B cell (primary cell): ENCODE measurements at regions not wholly inside any gene's neighbourhood (a gene's known extent, or its start where the extent isn't known, plus 50 kb on each side); places are given as distances from the start of the nearest gene placed in this dataset.
"Not testable (repeated sequence)": the region's sequence is repeated elsewhere in the genome, so short reads cannot be mapped to it uniquely, and the experiment has no call there.

Source experiments
- ATAC-seq: fragments of 200-7000 bp; cut with Tn5 transposase; one replicate; pipeline ENCODE4 v1.10.0; 2021; ENCODE audit warnings: low read depth, mild to moderate bottlenecking, moderate number of reproducible peaks, moderate library complexity
- CTCF ChIA-PET: fragments of 350-600 bp; sonication (Branson Sonifier 250); formaldehyde crosslinking; loops from one replicate; lab custom pipeline; 2021; ENCODE audit warnings: antibody characterized with exemption, inconsistent platforms; lab: Charles Lee
- POLR2A ChIA-PET: fragments of 350-600 bp; sonication (Branson Sonifier 250); formaldehyde crosslinking; loops from one replicate; lab custom pipeline; 2021; ENCODE audit warnings: antibody characterized with exemption; lab: Charles Lee
- DNase-seq: peaks from one replicate; pipeline ENCODE4 v3.0.0; 2013
- H2AFZ ChIP-seq: 2 replicates; pipeline ENCODE4 v1.6.1; 2012; ENCODE audit warnings: mild to moderate bottlenecking, low read depth, low read length; ENCODE audit not compliant: insufficient read depth, poor library complexity, severe bottlenecking
- H3K27ac ChIP-seq, 2 donors: 1 replicate in 1 of 2; 2 replicates in 1 of 2; pipeline ENCODE4 v1.5.1; 2012 to 2013; ENCODE audit warnings: low read length in 2 of 2, mild to moderate bottlenecking in 2 of 2, moderate library complexity in 1 of 2
- H3K27me3 ChIP-seq, 4 experiments: fragments of 200-600 bp in 1 of 4; sonication (generic) in 1 of 4; replicated peaks in 1 of 4; 1 replicate in 2 of 4; 2 replicates in 2 of 4; pipeline versions ENCODE4 v1.6.1 to v1.7.0; 2013 to 2016; ENCODE audit warnings: low read length in 3 of 4, mild to moderate bottlenecking in 2 of 4, mixed read lengths in 1 of 4, moderate library complexity in 1 of 4; ENCODE audit not compliant: insufficient read depth in 4 of 4, control insufficient read depth in 3 of 4; ENCODE audit errors: control extremely low read depth in 1 of 4
- H3K36me3 ChIP-seq, 2 experiments: replicated peaks in 1 of 2; 1 replicate in 1 of 2; 2 replicates in 1 of 2; pipeline versions ENCODE4 v1.6.1 to v1.7.1; 2013; ENCODE audit warnings: low read length in 1 of 2; ENCODE audit not compliant: insufficient read depth in 2 of 2, control insufficient read depth in 1 of 2; ENCODE audit errors: control extremely low read depth in 1 of 2, extremely low read depth in 1 of 2
- H3K4me1 ChIP-seq, 2 donors: fragments of 200-600 bp in 1 of 2; sonication (generic) in 1 of 2; 1 replicate in 1 of 2; 2 replicates in 1 of 2; pipeline versions ENCODE4 v1.5.1 to v1.6.1; 2013 to 2017; ENCODE audit warnings: low read length in 2 of 2; ENCODE audit not compliant: control insufficient read depth in 2 of 2, insufficient read depth in 2 of 2
- H3K4me2 ChIP-seq: replicated peaks from 2 replicates; pipeline ENCODE3; 2012; ENCODE audit warnings: mild to moderate bottlenecking, low read depth, low read length; ENCODE audit not compliant: poor library complexity, severe bottlenecking
- H3K4me3 ChIP-seq, 5 experiments: fragments of 200-600 bp in 1 of 5; sonication (generic) in 1 of 5; 1 replicate in 3 of 5; 2 replicates in 2 of 5; pipeline versions ENCODE4 v1.5.1 to v1.7.0; 2011 to 2016; ENCODE audit warnings: low read length in 4 of 5, mild to moderate bottlenecking in 4 of 5, low read depth in 2 of 5, control low read depth in 1 of 5, moderate library complexity in 1 of 5; ENCODE audit not compliant: insufficient read depth in 1 of 5; ENCODE audit errors: control extremely low read depth in 1 of 5, extremely low read depth in 1 of 5
- H3K79me2 ChIP-seq: fragments of 200-600 bp; sonication (generic); one replicate; pipeline ENCODE4 v1.6.0; 2016; ENCODE audit warnings: low read length; ENCODE audit not compliant: control insufficient read depth, insufficient read depth
- H3K9ac ChIP-seq: fragments of 200-600 bp; sonication (generic); 2 replicates; pipeline ENCODE4 v1.6.1; 2017; ENCODE audit warnings: mild to moderate bottlenecking, low read length, moderate library complexity
- H3K9me3 ChIP-seq, 3 donors: one replicate each; pipeline versions ENCODE4 v1.6.1 to v1.7.1; 2013; ENCODE audit warnings: low read length in 2 of 3; ENCODE audit not compliant: control insufficient read depth in 2 of 3, insufficient read depth in 1 of 3; ENCODE audit errors: control extremely low read depth in 1 of 3
- H4K20me1 ChIP-seq: 2 replicates; pipeline ENCODE4 v1.6.0; 2012; ENCODE audit warnings: mild to moderate bottlenecking, low read length; ENCODE audit not compliant: insufficient read depth, control insufficient read depth, poor library complexity, severe bottlenecking
- H3K27ac Mint-ChIP-seq: one replicate; pipeline ENCODE4 v1.8.0; 2021; ENCODE audit warnings: mixed read lengths
- H3K27me3 Mint-ChIP-seq: one replicate; pipeline ENCODE4 v1.8.0; 2021; ENCODE audit warnings: mixed read lengths
- H3K4me1 Mint-ChIP-seq: one replicate; pipeline ENCODE4 v1.8.0; 2021; ENCODE audit warnings: mixed read lengths
- H3K4me3 Mint-ChIP-seq: one replicate; pipeline ENCODE4 v1.8.0; 2021; ENCODE audit warnings: mixed read lengths
- H3K9me3 Mint-ChIP-seq: one replicate; pipeline ENCODE4 v1.8.0; 2022; ENCODE audit warnings: mixed read lengths; ENCODE audit not compliant: insufficient read depth
- CTCF ChIP-seq: fragments of 200-600 bp; IDR thresholded peaks from one replicate; pipeline ENCODE4 v1.8.0; 2022; ENCODE audit warnings: antibody characterized with exemption, mild to moderate bottlenecking
- WGBS: methylation state at CpG from one replicate; pipeline ENCODE4 v1.1.5; 2013; ENCODE audit warnings: missing lambda C conversion rate; ENCODE audit not compliant: insufficient coverage; 5-methylcytosine and 5-hydroxymethylcytosine counted together
- intact Hi-C: fragments of 100-400 bp; cut with micrococcal nuclease; formaldehyde crosslinking; loops from one replicate; pipeline ENCODE4 v1.10.0; 2022

DNA sequence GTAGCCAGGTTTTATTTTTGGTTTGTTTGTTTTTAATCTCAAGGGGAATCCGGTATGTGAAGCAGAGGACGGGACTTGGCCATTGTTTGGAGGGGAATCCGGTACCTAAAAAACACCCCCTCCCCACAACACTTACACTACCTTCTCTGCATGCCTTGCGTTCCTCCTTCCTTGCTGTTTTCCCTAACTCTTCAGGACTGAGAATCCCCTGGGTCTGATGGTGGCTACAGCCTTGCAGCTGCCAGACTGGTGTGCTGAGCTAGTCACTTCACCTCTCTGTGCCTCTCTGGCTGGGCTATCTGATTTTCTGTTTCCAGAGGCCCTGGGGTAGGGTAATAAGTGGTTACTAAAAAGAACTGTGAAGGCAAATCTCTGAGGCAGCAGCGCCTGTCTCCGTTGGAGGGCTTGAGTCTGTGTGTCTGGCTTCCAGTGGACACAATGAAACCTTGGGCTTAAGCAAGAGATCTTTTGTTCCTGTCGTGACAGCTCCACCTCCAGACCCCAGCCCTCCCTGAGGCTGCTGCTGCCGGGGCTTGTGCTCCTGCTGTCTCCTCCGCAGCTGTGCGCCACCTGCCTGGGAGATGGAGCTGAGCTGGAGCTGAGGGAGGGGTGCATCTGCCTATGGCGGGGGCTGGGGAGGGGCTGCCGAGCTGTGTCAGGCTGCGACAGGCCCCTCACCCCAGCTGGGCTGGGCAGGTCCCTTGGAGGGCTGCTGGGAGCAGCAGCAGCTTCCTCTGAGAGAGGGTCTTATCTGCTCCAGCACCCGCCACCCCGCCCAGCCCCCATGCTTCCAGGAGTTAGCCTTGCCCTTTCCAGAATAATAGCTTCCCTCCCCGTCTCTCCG, 65.8 kb upstream of the CCDC167 start:
- H3K27ac Mint-ChIP-seq = peak overlapping the region; percentile 57
- ChIA-PET CTCF (interaction anchor here (0.6 to 6.2 kb wide), 36 partner anchors 8 to 1005 kb away, joined by 3 to 179 read pairs (median 6); partner anchors contain the start of genes CCDC167 and CMTR1), POLR2A (interaction anchor here (0.6 to 3.5 kb wide), 5 partner anchors 12 to 49 kb away, joined by 3 to 22 read pairs (median 3); no protein-coding TSS in a partner anchor)
- Histone ChIP-seq H3K9me3 (peaks cover 0 to 2% (median 0%) of the 10 kb centered on the region in 3 donors), H3K4me3 (peak overlapping the region; percentile 17 to 52 (median 44)), H2AFZ (peak overlapping the region; percentile 64), H3K4me1 (peaks cover 62 to 71% of the 10 kb centered on the region in 2 donors), H3K27me3 (no peaks in the 10 kb centered on the region), H3K36me3 (no peaks in the 10 kb centered on the region), H3K4me2 (peak overlapping the region; percentile 83), H4K20me1 (no peaks in the 10 kb centered on the region), H3K27ac (no peak overlapping the region), H3K9ac (peak overlapping the region; percentile 51), H3K79me2 (no peaks in the 10 kb centered on the region)
- ATAC-seq (no peak), DNase-seq (no peak)
- H3K4me3 Mint-ChIP-seq = peak overlapping the region; percentile 70
- H3K9me3 Mint-ChIP-seq = no peaks in the 10 kb centered on the region
- no peaks in the 10 kb centered on the region for H3K27me3 Mint-ChIP-seq
- 42% methylated on average over 9 of the region's 17 CpGs for whole genome bisulfite sequencing
- H3K4me1 Mint-ChIP-seq = peaks cover 71% of the 10 kb centered on the region
- intact Hi-C loops = loop anchor here (1.0 to 5.0 kb wide), 7 partner anchors 13 to 927 kb away; no protein-coding TSS in a partner anchor
- no peak for TF ChIP-seq CTCF

DNA sequence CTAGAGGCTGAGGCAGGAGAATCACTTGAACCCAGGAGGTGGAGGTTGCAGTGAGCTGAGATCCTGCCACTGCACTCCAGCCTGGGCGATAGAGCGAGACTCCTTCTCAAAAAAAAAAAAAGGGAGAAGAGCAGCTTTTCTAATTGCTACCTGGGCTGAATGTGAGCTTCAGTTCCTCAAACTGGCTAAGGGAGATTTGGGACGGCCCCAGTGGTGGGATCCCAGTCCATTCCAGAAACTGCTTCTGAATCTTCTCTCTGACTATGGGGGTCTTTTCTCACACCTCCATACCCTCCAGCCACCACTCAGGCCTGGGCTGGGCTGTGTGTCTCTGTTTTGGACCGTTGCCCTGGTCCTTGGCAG, 63.2 kb upstream of the CCDC167 start:
- peak overlapping the region; percentile 94 to 95 for H3K27ac ChIP-seq
- H3K4me3 ChIP-seq, H3K36me3 ChIP-seq, H3K9me3 Mint-ChIP-seq, H2AFZ ChIP-seq, ATAC-seq, H4K20me1 ChIP-seq, H3K9me3 ChIP-seq, H3K27me3 ChIP-seq, H3K9ac ChIP-seq, H3K79me2 ChIP-seq, H3K27me3 Mint-ChIP-seq: not testable (repeated sequence)
- H3K4me2 ChIP-seq = peak overlapping the region; percentile 68
- peak overlapping the region; percentile 18 for H3K4me3 Mint-ChIP-seq
- peaks cover 87% of the 10 kb centered on the region for H3K4me1 Mint-ChIP-seq
- H3K4me1 ChIP-seq = peaks cover 78 to 87% of the 10 kb centered on the region in 2 donors
- peak; percentile 64 for DNase-seq
- H3K27ac Mint-ChIP-seq = peak overlapping the region; percentile 57
- intact Hi-C loops = loop anchor here (1.0 to 5.0 kb wide), 2 partner anchors 9 to 61 kb away; no protein-coding TSS in a partner anchor
- CTCF ChIA-PET = interaction anchor here (0.6 to 6.2 kb wide), 12 partner anchors 13 to 682 kb away, joined by 3 to 179 read pairs (median 4); no protein-coding TSS in a partner anchor
- POLR2A ChIA-PET = interaction anchor here (0.6 to 1.2 kb wide), 5 partner anchors 8 to 68 kb away, joined by 3 to 6 read pairs (median 4); partner anchors contain the start of gene CCDC167
- WGBS = 67% methylated on average over 3 of the region's 4 CpGs
